ENCODE measurements at regions not wholly inside any gene's neighbourhood (a gene's known extent, or its start where the extent isn't known, plus 50 kb on each side); places are given as distances from the start of the nearest gene placed in this dataset.

GRCh38 chr1:215005656-215006345 is 76.7 kb upstream of the KCNK2 start:
- no peak for TF ChIP-seq CTCF (IDR thresholded peaks at IDR 0.05; ENCODE audit: control extremely low read depth, extremely low read depth)
- H3K9ac ChIP-seq (ENCODE audit: insufficient read depth in 1 of 2, low read length in 2 of 2): no peak overlapping the region
- DNase-seq (no peak), ATAC-seq (ENCODE audit: insufficient read depth, low FRiP score) (no peak)
- no peaks in the 10 kb centered on the region for H3K9me3 ChIP-seq (ENCODE audit: control insufficient read depth in 4 of 4, insufficient read depth in 3 of 4, low read length in 3 of 4)
- no peak overlapping the region for H3K4me3 ChIP-seq
- 56 to 61% methylated on average over 9 of the region's 9 CpGs for WGBS, 2 donors
- no peak overlapping the region for H3K27ac ChIP-seq (ENCODE audit: low read depth in 1 of 2, low read length in 1 of 2)
- no peaks in the 10 kb centered on the region for H3K36me3 ChIP-seq (ENCODE audit: control insufficient read depth in 4 of 4, insufficient read depth in 4 of 4, low read length in 4 of 4)
- peaks cover 0 to 3% (median 0%) of the 10 kb centered on the region in 5 donors for H3K4me1 ChIP-seq (ENCODE audit: control insufficient read depth in 5 of 5, insufficient read depth in 5 of 5, low read length in 5 of 5)
- no peaks in the 10 kb centered on the region for H3K27me3 ChIP-seq (ENCODE audit: control insufficient read depth in 3 of 3, insufficient read depth in 3 of 3, low read length in 2 of 3)

DNA sequence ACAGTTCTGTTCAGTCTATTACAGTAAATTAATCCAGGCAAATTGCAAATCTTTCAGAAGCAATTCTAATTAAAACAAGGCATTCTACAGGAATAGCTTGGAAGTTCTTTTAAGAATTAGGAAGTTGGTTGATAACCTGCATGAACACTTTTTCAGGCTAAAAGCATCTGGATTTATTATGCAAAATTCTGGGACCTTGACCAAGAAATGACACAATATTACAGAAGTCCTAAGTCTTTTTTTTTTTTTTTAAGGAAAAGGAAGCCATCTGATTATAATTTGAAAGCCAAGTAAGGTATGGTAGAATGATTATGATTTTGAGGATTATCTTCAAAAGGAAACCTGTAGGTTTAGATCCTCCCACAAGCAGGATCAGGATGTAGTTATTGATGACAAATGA is 74.7 kb upstream of the KCNK2 start:
- no peak for TF ChIP-seq CTCF (IDR thresholded peaks at IDR 0.05; ENCODE audit: control extremely low read depth, extremely low read depth)
- Histone ChIP-seq H3K4me1 (ENCODE audit: control insufficient read depth in 5 of 5, insufficient read depth in 5 of 5, low read length in 5 of 5) (peaks cover 0 to 3% (median 0%) of the 10 kb centered on the region in 5 donors), H3K27me3 (ENCODE audit: control insufficient read depth in 3 of 3, insufficient read depth in 3 of 3, low read length in 2 of 3) (no peaks in the 10 kb centered on the region), H3K27ac (ENCODE audit: low read depth in 1 of 2, low read length in 1 of 2) (no peak overlapping the region), H3K36me3 (ENCODE audit: control insufficient read depth in 4 of 4, insufficient read depth in 4 of 4, low read length in 4 of 4) (no peaks in the 10 kb centered on the region), H3K4me3 (no peak overlapping the region), H3K9ac (ENCODE audit: insufficient read depth in 1 of 2, low read length in 2 of 2) (no peak overlapping the region), H3K9me3 (ENCODE audit: control insufficient read depth in 4 of 4, insufficient read depth in 3 of 4, low read length in 3 of 4) (no peaks in the 10 kb centered on the region)
- no peak for ATAC-seq (ENCODE audit: insufficient read depth, low FRiP score)
- no peak for DNase-seq

DNA sequence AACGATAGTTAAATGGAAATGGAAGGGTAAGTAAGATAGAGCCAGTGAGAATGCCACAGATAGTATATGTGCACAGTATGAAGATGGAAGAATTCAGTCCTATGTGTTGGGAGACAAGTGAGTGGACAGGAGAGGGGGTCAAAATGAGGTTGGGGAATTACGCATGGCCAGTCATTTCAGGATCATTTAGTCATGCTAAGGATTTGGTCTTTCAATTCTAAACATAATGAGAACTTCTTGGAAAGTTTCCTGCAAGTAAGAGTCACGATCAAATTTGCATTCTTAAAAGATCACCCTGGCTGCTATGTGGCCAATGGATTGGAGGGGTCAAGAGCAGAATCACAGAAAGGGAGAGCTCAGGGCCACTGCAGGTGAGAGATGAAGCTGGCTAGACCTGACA is 64.0 kb upstream of the KCNK2 start:
- H3K36me3 ChIP-seq (ENCODE audit: control insufficient read depth in 4 of 4, insufficient read depth in 4 of 4, low read length in 4 of 4): no peaks in the 10 kb centered on the region
- no peak overlapping the region for H3K9ac ChIP-seq (ENCODE audit: insufficient read depth in 1 of 2, low read length in 2 of 2)
- no peak overlapping the region for H3K4me3 ChIP-seq
- H3K4me1 ChIP-seq (ENCODE audit: control insufficient read depth in 5 of 5, insufficient read depth in 5 of 5, low read length in 5 of 5): peaks cover 0 to 13% (median 0%) of the 10 kb centered on the region in 5 donors
- 61 to 78% methylated on average over 3 of the region's 3 CpGs for WGBS, 2 donors
- no peak for DNase-seq
- no peak for ATAC-seq (ENCODE audit: insufficient read depth, low FRiP score)
- no peak overlapping the region for H3K27ac ChIP-seq (ENCODE audit: low read depth in 1 of 2, low read length in 1 of 2)
- TF ChIP-seq CTCF (IDR thresholded peaks at IDR 0.05; ENCODE audit: control extremely low read depth, extremely low read depth): no peak
- H3K9me3 ChIP-seq (ENCODE audit: control insufficient read depth in 4 of 4, insufficient read depth in 3 of 4, low read length in 3 of 4): no peaks in the 10 kb centered on the region
- no peaks in the 10 kb centered on the region for H3K27me3 ChIP-seq (ENCODE audit: control insufficient read depth in 3 of 3, insufficient read depth in 3 of 3, low read length in 2 of 3)

DNA sequence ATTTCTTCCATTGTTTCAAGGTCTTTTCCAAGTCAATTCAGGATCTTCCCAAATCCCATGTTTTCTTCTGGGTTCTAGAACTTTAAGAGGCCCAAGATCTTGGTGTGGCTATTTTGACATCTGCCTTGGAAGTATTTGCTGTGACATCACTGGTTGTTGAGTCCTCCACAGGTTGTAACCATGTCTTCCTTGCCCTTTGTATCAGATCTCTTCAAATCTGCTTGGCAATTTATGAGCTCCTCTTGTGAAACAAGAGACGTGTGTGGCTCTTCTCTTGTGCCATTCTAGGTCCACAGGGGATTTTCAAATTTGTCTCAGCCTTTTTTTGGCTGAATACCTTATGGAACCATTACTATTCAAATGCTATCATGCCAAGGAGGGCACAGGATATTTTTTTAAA is 60.3 kb upstream of the KCNK2 start:
- 34 to 70% methylated on average over 1 of the region's 1 CpG for WGBS, 2 donors
- Histone ChIP-seq H3K4me3 (no peak overlapping the region), H3K27me3 (ENCODE audit: control insufficient read depth in 3 of 3, insufficient read depth in 3 of 3, low read length in 2 of 3) (no peaks in the 10 kb centered on the region), H3K36me3 (ENCODE audit: control insufficient read depth in 4 of 4, insufficient read depth in 4 of 4, low read length in 4 of 4) (no peaks in the 10 kb centered on the region), H3K9ac (ENCODE audit: insufficient read depth in 1 of 2, low read length in 2 of 2) (no peak overlapping the region), H3K9me3 (ENCODE audit: control insufficient read depth in 4 of 4, insufficient read depth in 3 of 4, low read length in 3 of 4) (no peaks in the 10 kb centered on the region), H3K4me1 (ENCODE audit: control insufficient read depth in 5 of 5, insufficient read depth in 5 of 5, low read length in 5 of 5) (peaks cover 0 to 29% (median 0%) of the 10 kb centered on the region in 5 donors), H3K27ac (ENCODE audit: low read depth in 1 of 2, low read length in 1 of 2) (no peak overlapping the region)
- ATAC-seq (ENCODE audit: insufficient read depth, low FRiP score) (no peak), DNase-seq (no peak)
- no peak for TF ChIP-seq CTCF (IDR thresholded peaks at IDR 0.05; ENCODE audit: control extremely low read depth, extremely low read depth)
